GM18867 (cell line): ENCODE measurements at regions not wholly inside any gene's neighbourhood (a gene's known extent, or its start where the extent isn't known, plus 50 kb on each side); places are given as distances from the start of the nearest gene placed in this dataset.
"Not testable (repeated sequence)": the region's sequence is repeated elsewhere in the genome, so short reads cannot be mapped to it uniquely, and the experiment has no call there.

Experiments used
- ATAC-seq: cut with Tn5 transposase; IDR thresholded peaks from one replicate; pipeline ENCODE4 v1.9.1; 2021; ENCODE audit warnings: mild to moderate bottlenecking, moderate library complexity; ENCODE audit not compliant: unreplicated experiment

GRCh38 chr2:19615402-19615801 lies 257.0 kb upstream of the OSR1 start:
- ATAC-seq, result not testable (repeated sequence)

GRCh38 chr2:19614066-19614465 lies 255.6 kb upstream of the OSR1 start:
- ATAC-seq, result no peak

GRCh38 chr2:19611491-19612332 lies 253.3 kb upstream of the OSR1 start:
- no peak for ATAC-seq

- ATAC-seq, result no peak
Observed at GRCh38 chr2:19609266-19609665, 250.8 kb upstream of the OSR1 start.

GRCh38 chr2:19607931-19608771 lies 249.7 kb upstream of the OSR1 start:
- ATAC-seq, result no peak

GRCh38 chr2:19607400-19607799 lies 249.0 kb upstream of the OSR1 start:
- no peak for ATAC-seq

- ATAC-seq, result no peak
Observed at GRCh38 chr2:19600982-19601381, 242.6 kb upstream of the OSR1 start.

- no peak for ATAC-seq
Observed at GRCh38 chr2:19600506-19600905, 242.1 kb upstream of the OSR1 start.

GRCh38 chr2:19598971-19599370 lies 240.5 kb upstream of the OSR1 start:
- ATAC-seq, result no peak

GRCh38 chr2:19592197-19592596 lies 233.8 kb upstream of the OSR1 start:
- ATAC-seq, result no peak

- ATAC-seq, result no peak
Observed at GRCh38 chr2:19589791-19590190, 231.4 kb upstream of the OSR1 start.

GRCh38 chr2:19580830-19581229 lies 222.4 kb upstream of the OSR1 start:
- ATAC-seq, result no peak

GRCh38 chr2:19580264-19580663 lies 221.8 kb upstream of the OSR1 start:
- no peak for ATAC-seq

GRCh38 chr2:19579461-19579860 lies 221.0 kb upstream of the OSR1 start:
- no peak for ATAC-seq

GRCh38 chr2:19577723-19578122 lies 219.3 kb upstream of the OSR1 start:
- no peak for ATAC-seq

- no peak for ATAC-seq
Observed at GRCh38 chr2:19576411-19576810, 218.0 kb upstream of the OSR1 start.

- no peak for ATAC-seq
Observed at GRCh38 chr2:19575641-19576040, 217.2 kb upstream of the OSR1 start.

GRCh38 chr2:19574778-19575260 lies 216.4 kb upstream of the OSR1 start:
- ATAC-seq, result no peak

- ATAC-seq, result no peak
Observed at GRCh38 chr2:19573784-19574183, 215.4 kb upstream of the OSR1 start.

- no peak for ATAC-seq
Observed at GRCh38 chr2:19571773-19572172, 213.3 kb upstream of the OSR1 start.

- no peak for ATAC-seq
Observed at GRCh38 chr2:19569300-19569791, 210.9 kb upstream of the OSR1 start.

- ATAC-seq, result no peak
Observed at GRCh38 chr2:19568809-19569208, 210.4 kb upstream of the OSR1 start.
